ENCODE measurements at regions not wholly inside any gene's neighbourhood (a gene's known extent, or its start where the extent isn't known, plus 50 kb on each side); places are given as distances from the start of the nearest gene placed in this dataset.

GRCh38 chr5:93355691-93356090, 225.3 kb downstream of the NR2F1-AS1 start:
- TF ChIP-seq POLR2A (IDR thresholded peaks at IDR 0.05; ENCODE audit: extremely low read depth, insufficient read length) = no peak
- TF ChIP-seq CTCF (IDR thresholded peaks at IDR 0.05; ENCODE audit: low read depth, low read length) = no peak

Data from NB4 (cell line).